Mucosa of descending colon (tissue), 3 donors: ENCODE measurements at regions not wholly inside any gene's neighbourhood (a gene's known extent, or its start where the extent isn't known, plus 50 kb on each side); places are given as distances from the start of the nearest gene placed in this dataset.

ENCODE experiments used
- ATAC-seq: fragments of 200-7000 bp; cut with Tn5 transposase; one replicate; pipeline ENCODE4 v1.9.1; 2020; ENCODE audit warnings: mild to moderate bottlenecking, moderate library complexity
- DNase-seq, 3 donors: peaks; one replicate each; pipeline ENCODE4 v3.0.0-alpha.2; 2020
- H3K36me3 ChIP-seq: fragments of 200-600 bp; one replicate; pipeline ENCODE4 v1.8.0; 2021; ENCODE audit warnings: low read depth, mild to moderate bottlenecking
- H3K4me1 ChIP-seq: fragments of 200-600 bp; one replicate; pipeline ENCODE4 v1.8.0; 2021; ENCODE audit warnings: low read depth, mild to moderate bottlenecking
- H3K4me3 ChIP-seq: fragments of 200-600 bp; one replicate; pipeline ENCODE4 v1.8.0; 2021; ENCODE audit warnings: mild to moderate bottlenecking
- H3K9me3 ChIP-seq: fragments of 200-600 bp; one replicate; pipeline ENCODE4 v1.8.0; 2021; ENCODE audit warnings: mild to moderate bottlenecking
- intact Hi-C, 2 donors: fragments of 100-400 bp; cut with DNase I in 1 of 2; cut with micrococcal nuclease in 1 of 2; formaldehyde crosslinking; loops; one replicate each; pipeline versions ENCODE4 v1.11.0 to v1.11.1; 2022; cut with DNase I, micrococcal nuclease
- TF ChIP-seq, protein P1 (sequence below): fragments of 200-600 bp; IDR thresholded peaks from one replicate; pipeline ENCODE4 v1.8.0; 2022; ENCODE audit warnings: antibody characterized with exemption, mild to moderate bottlenecking
- donor health status: DM: no; HTN: no; CAD: no; lungs with moderate emphysema.
- donor health status: DM: no; HTN: no; CAD: no.
- donor health status: DM: no; HTN: yes; CAD: no.

DNA sequence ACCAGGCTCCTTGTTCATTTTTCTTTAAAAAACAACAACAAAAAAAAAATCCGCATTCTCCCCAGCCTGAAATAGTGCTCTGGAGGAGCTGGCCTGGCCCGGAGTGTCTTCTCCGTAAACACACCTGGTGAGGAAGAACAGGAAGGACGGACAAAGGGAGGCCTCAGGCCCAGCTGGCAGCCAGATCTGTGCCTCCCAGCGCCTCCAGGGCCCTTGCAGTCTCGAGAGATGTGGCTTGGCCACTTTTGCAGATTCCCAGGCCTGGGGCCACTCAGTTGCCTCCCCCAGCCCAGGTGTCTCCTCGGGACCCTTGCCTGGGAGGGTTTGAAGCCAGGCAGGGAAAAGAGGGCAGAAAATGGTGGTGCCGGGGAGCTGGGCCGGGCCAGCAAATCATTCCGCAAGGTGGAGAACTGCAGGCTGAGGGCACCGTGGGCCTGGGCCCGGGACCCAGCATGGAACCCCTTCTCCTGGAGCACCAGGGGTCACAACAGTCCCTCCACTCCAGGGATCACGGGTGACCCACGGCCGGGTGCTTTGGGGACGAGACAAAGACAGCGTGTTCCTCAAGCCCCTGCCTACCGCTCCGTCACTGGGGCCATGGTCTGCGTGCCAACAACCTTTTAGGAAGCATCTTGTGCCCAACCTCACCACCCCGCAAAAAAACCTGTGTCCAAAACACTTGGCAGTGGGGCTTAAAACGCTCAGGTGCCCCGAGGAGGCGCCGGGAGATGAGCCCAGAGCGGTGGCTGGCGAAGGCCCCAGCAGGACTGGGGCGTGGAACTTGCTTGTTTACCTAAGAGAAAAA lies 67.1 kb upstream of the WNT7B start:
- ATAC-seq, result peak; percentile 74

DNA sequence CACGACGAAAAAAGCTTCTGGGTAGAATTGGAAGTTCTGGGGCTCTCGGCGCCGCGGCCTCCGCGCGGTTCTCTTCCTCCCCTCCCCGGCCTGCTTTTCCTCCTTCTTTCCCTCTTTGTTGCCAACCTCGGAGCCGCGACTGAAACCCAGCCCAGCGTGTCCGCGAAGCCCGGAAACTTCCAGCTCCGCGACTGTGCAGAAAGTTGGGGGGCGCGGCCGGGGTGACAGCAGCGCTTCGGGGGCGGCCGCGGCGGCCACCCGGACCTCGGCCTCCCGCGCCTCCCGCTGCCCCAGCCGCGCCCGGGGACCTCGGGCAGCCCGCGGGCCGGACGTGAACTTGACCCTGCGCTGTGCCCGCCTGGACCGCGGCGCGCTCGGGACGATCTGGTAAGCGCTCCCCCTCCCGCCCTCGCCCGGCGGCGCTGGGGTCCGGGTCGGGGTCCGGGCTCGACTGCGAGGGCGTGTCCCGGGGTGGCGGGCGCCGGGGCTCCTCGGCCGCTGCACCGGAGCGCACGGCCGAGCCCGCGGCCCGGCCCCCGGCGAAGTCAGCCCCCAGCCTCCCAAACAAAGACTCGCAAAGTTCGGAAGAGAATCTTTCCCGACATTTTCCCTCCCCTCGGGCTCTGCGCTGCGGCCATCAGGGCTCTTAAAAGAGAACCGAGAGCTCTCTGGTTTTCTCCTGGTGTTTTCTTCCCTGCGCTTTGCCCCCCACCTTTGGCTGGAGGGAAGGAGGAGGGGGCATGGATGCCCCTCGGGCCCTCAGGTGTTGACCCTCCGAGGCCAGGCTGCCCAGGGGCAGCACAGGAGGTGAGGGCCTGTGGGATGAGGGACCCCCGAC lies 67.9 kb upstream of the WNT7B start:
- peak overlapping the region; percentile 30 for H3K4me3 ChIP-seq
- no peaks in the 10 kb centered on the region for H3K36me3 ChIP-seq
- peak; percentile 62 for ATAC-seq
- H3K4me1 ChIP-seq, result peaks cover 27% of the 10 kb centered on the region
- peak in 2 of 3 donors; percentile 67 to 70 for DNase-seq
- no peaks in the 10 kb centered on the region for H3K9me3 ChIP-seq
- intact Hi-C loops, result no loop called here
- TF ChIP-seq, protein P1, sequence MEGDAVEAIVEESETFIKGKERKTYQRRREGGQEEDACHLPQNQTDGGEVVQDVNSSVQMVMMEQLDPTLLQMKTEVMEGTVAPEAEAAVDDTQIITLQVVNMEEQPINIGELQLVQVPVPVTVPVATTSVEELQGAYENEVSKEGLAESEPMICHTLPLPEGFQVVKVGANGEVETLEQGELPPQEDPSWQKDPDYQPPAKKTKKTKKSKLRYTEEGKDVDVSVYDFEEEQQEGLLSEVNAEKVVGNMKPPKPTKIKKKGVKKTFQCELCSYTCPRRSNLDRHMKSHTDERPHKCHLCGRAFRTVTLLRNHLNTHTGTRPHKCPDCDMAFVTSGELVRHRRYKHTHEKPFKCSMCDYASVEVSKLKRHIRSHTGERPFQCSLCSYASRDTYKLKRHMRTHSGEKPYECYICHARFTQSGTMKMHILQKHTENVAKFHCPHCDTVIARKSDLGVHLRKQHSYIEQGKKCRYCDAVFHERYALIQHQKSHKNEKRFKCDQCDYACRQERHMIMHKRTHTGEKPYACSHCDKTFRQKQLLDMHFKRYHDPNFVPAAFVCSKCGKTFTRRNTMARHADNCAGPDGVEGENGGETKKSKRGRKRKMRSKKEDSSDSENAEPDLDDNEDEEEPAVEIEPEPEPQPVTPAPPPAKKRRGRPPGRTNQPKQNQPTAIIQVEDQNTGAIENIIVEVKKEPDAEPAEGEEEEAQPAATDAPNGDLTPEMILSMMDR, result no peak

More for the DNA sequence above, 67.1 kb upstream of the WNT7B start:
- Histone ChIP-seq H3K4me3 (peak overlapping the region; percentile 30), H3K36me3 (no peaks in the 10 kb centered on the region), H3K4me1 (peaks cover 27% of the 10 kb centered on the region), H3K9me3 (no peaks in the 10 kb centered on the region)
- intact Hi-C loops, result no loop called here
- DNase-seq, result peak in 2 of 3 donors; percentile 68 to 73
- TF ChIP-seq, protein P1, result no peak

DNA sequence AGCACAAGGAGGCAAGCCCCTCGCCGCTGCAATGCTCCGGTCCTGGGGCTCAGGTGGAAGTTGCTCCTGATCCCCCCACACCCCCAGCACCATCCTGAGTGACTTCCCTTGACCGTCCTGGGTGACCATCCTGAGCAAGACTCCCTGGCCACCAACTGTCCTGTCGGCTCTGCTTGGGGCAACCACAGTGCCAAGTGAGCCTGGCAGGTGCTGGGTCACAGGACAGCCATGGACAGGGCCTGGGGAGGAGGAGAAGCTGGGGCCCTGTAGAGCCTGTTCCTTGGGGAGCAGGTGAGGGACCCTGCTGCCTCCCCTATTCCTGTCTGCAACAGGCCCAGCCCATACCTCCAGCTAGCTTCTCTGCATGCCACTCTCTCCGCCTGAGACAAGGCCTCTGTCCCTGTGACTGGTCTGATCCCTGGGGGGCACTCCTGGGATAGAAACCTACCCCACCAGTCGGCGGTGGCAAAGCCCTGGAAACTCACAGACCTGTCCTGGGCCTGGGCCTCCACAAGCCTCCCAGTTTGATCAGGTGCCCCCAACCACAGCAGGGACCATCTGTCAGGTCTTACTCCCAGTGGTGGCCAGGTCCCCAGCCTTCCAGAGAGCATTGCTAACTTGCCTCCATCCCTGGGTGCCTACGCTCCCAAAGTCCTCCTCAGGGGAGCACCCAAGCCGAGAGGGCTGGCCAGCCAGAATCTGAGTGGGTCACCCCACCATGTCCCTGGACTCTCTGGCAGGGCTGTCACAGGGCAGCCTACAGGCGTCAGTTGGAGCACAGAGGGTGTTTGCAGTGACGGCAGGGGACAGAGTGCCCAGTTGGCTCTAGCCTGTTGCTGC lies 68.7 kb upstream of the WNT7B start:
- Histone ChIP-seq H3K4me3 (peak overlapping the region; percentile 30), H3K4me1 (peaks cover 27% of the 10 kb centered on the region), H3K9me3 (no peaks in the 10 kb centered on the region), H3K36me3 (no peaks in the 10 kb centered on the region)
- ATAC-seq, result peak; percentile 25
- TF ChIP-seq, protein P1, result no peak
- peak in 2 of 3 donors; percentile 42 to 61 for DNase-seq
- intact Hi-C loops, result no loop called here

DNA sequence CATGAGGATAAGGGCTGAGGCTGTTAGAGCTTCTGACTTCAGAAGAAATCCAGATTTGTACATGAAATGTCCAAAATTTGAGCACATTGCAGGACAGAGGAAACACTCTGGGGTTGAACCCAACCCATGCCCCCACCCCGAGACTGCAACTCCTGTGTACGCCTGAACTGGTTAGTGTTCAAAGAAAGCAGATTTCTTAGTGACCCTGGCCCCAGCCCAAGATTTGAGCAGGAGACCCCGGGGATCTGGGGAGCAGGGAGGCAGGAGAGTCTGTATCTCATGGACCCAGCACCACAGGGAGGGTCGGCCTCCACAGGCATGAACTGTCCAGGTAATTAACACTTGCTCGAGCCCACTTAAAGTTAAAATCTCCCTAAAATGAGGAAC lies 69.3 kb upstream of the WNT7B start:
- no peaks in the 10 kb centered on the region for H3K9me3 ChIP-seq
- peak in 2 of 3 donors; percentile 27 to 42 for DNase-seq
- TF ChIP-seq, protein P1, result no peak
- H3K4me3 ChIP-seq, result no peak overlapping the region
- H3K36me3 ChIP-seq, result no peaks in the 10 kb centered on the region
- peaks cover 27% of the 10 kb centered on the region for H3K4me1 ChIP-seq
- ATAC-seq, result no peak
- intact Hi-C loops, result no loop called here

DNA sequence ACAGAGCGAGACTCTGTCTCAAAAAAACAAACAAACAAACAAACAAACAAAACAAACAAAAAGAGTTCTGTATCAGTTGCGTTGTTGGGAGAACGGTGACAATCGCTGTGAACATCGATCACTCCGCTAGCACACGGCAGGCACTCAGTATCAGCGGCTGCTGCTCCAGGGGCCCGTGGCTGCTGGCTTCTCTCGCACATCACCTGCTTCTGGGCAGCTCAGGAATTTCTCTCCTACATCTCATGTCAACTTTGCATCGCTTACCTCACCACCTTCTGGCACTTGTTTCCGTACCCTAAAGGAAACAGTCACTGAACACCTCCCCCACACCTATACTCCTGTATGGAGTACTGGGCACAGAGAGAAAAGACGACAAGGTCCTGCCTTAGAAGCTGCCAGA lies 70.3 kb upstream of the WNT7B start:
- no peak overlapping the region for H3K4me3 ChIP-seq
- peak in 2 of 3 donors; percentile 17 to 23 for DNase-seq

More for the DNA sequence above, 70.3 kb upstream of the WNT7B start:
- peaks cover 34% of the 10 kb centered on the region for H3K4me1 ChIP-seq
- TF ChIP-seq, protein P1, result no peak
- H3K36me3 ChIP-seq, result no peaks in the 10 kb centered on the region
- intact Hi-C loops, result no loop called here
- no peaks in the 10 kb centered on the region for H3K9me3 ChIP-seq
- ATAC-seq, result no peak
